SK-N-MC (cell line): ENCODE measurements at regions not wholly inside any gene's neighbourhood (a gene's known extent, or its start where the extent isn't known, plus 50 kb on each side); places are given as distances from the start of the nearest gene placed in this dataset.

Source experiments
- DNase-seq: peaks from one replicate; pipeline ENCODE4 v3.0.0-alpha.2; 2011; ENCODE audit warnings: low read depth, low spot score
- H3K27ac ChIP-seq: fragments of 200-600 bp; sonication (generic); 2 replicates; pipeline ENCODE4 v1.5.1; 2016; ENCODE audit warnings: mixed run types
- H3K36me3 ChIP-seq: fragments of 200-600 bp; sonication (generic); 2 replicates; pipeline ENCODE4 v1.6.1; 2017; ENCODE audit warnings: antibody characterized with exemption, low read length, mixed read lengths; ENCODE audit not compliant: insufficient read depth
- H3K4me3 ChIP-seq: fragments of 200-600 bp; sonication (generic); 2 replicates; pipeline ENCODE4 v1.5.1; 2016
- H3K9ac ChIP-seq: fragments of 200-600 bp; sonication (generic); 2 replicates; pipeline ENCODE4 v1.8.0; 2017; ENCODE audit warnings: mixed run types, mixed read lengths; ENCODE audit not compliant: insufficient read length
- H3K9me3 ChIP-seq: fragments of 200-600 bp; sonication (generic); 2 replicates; pipeline ENCODE4 v1.6.1; 2017; ENCODE audit warnings: low read depth, mild to moderate bottlenecking, antibody characterized with exemption, low read length, moderate library complexity, mixed read lengths
- EZH2 ChIP-seq: fragments of 200-600 bp; sonication (generic); IDR thresholded peaks from one replicate; pipeline ENCODE4 v1.6.1; 2017; ENCODE audit warnings: antibody characterized with exemption
- FOXP2 ChIP-seq: optimal IDR thresholded peaks from 2 replicates; pipeline ENCODE3; 2011; ENCODE audit warnings: mild to moderate bottlenecking, moderate library complexity; ENCODE audit not compliant: insufficient read depth; ENCODE audit errors: extremely low read length, control extremely low read depth
- POLR2AphosphoS5 ChIP-seq: IDR thresholded peaks from 2 replicates; pipeline ENCODE4 v1.6.1; 2012; ENCODE audit warnings: mild to moderate bottlenecking, low read depth, low read length, borderline replicate concordance

GRCh38 chr6:119720160-119720559, 370.6 kb upstream of the MAN1A1 start:
- Histone ChIP-seq H3K36me3 (no peaks in the 10 kb centered on the region), H3K9me3 (no peaks in the 10 kb centered on the region), H3K4me3 (no peak overlapping the region), H3K9ac (no peak overlapping the region), H3K27ac (peak overlapping the region; percentile 92)
- no peak for DNase-seq
- TF ChIP-seq POLR2AphosphoS5 = no peak
- no peak for TF ChIP-seq FOXP2

- Histone ChIP-seq H3K27ac (no peak overlapping the region), H3K36me3 (no peaks in the 10 kb centered on the region), H3K4me3 (peak overlapping the region; percentile 12; the same call in 1 of the 2 replicates), H3K9me3 (no peaks in the 10 kb centered on the region), H3K9ac (no peak overlapping the region)
- TF ChIP-seq POLR2AphosphoS5 = no peak
- TF ChIP-seq FOXP2 = no peak
- no peak for TF ChIP-seq EZH2
- DNase-seq = no peak
Measured at GRCh38 chr6:119717942-119718341, 368.4 kb upstream of the MAN1A1 start.

GRCh38 chr6:119716668-119717270, 367.2 kb upstream of the MAN1A1 start:
- no peak overlapping the region for H3K27ac ChIP-seq
- no peaks in the 10 kb centered on the region for H3K36me3 ChIP-seq
- no peaks in the 10 kb centered on the region for H3K9me3 ChIP-seq

GRCh38 chr6:119713903-119714302, 364.3 kb upstream of the MAN1A1 start:
- H3K27ac ChIP-seq = no peak overlapping the region
- H3K4me3 ChIP-seq = no peak overlapping the region
- H3K9me3 ChIP-seq = no peaks in the 10 kb centered on the region
- TF ChIP-seq FOXP2 = no peak
- TF ChIP-seq POLR2AphosphoS5 = no peak
- no peak for TF ChIP-seq EZH2
- no peak overlapping the region for H3K9ac ChIP-seq
- H3K36me3 ChIP-seq = no peaks in the 10 kb centered on the region
- DNase-seq = no peak

More at GRCh38 chr6:119716668-119717270, 367.2 kb upstream of the MAN1A1 start:
- H3K9ac ChIP-seq = no peak overlapping the region
- TF ChIP-seq EZH2 = no peak
- TF ChIP-seq FOXP2 = no peak
- TF ChIP-seq POLR2AphosphoS5 = no peak
- no peak for DNase-seq
- H3K4me3 ChIP-seq = no peak overlapping the region

GRCh38 chr6:119686644-119687043, 337.1 kb upstream of the MAN1A1 start:
- H3K4me3 ChIP-seq = no peak overlapping the region
- H3K9ac ChIP-seq = no peak overlapping the region
- H3K36me3 ChIP-seq = no peaks in the 10 kb centered on the region
- H3K9me3 ChIP-seq = no peaks in the 10 kb centered on the region
- no peak for DNase-seq
- no peak for TF ChIP-seq POLR2AphosphoS5
- TF ChIP-seq FOXP2 = no peak
- TF ChIP-seq EZH2 = no peak
- no peak overlapping the region for H3K27ac ChIP-seq

- no peak for DNase-seq
- Histone ChIP-seq H3K27ac (no peak overlapping the region), H3K4me3 (no peak overlapping the region), H3K9me3 (no peaks in the 10 kb centered on the region), H3K36me3 (no peaks in the 10 kb centered on the region), H3K9ac (no peak overlapping the region)
- TF ChIP-seq POLR2AphosphoS5 (no peak), FOXP2 (no peak), EZH2 (no peak)
Measured at GRCh38 chr6:119686240-119686639, 336.7 kb upstream of the MAN1A1 start.

GRCh38 chr6:119683671-119684070, 334.1 kb upstream of the MAN1A1 start:
- H3K9me3 ChIP-seq = no peaks in the 10 kb centered on the region
- TF ChIP-seq POLR2AphosphoS5 = no peak
- TF ChIP-seq FOXP2 = no peak
- no peak for TF ChIP-seq EZH2
- H3K27ac ChIP-seq = no peak overlapping the region
- no peak overlapping the region for H3K4me3 ChIP-seq
- no peak for DNase-seq
- H3K36me3 ChIP-seq = no peaks in the 10 kb centered on the region
- no peak overlapping the region for H3K9ac ChIP-seq

- Histone ChIP-seq H3K27ac (no peak overlapping the region), H3K9me3 (no peaks in the 10 kb centered on the region), H3K4me3 (no peak overlapping the region), H3K9ac (no peak overlapping the region), H3K36me3 (no peaks in the 10 kb centered on the region)
- TF ChIP-seq FOXP2 (no peak), POLR2AphosphoS5 (no peak), EZH2 (no peak)
- no peak for DNase-seq
Measured at GRCh38 chr6:119683031-119683430, 333.5 kb upstream of the MAN1A1 start.

- no peak for DNase-seq
- no peak overlapping the region for H3K4me3 ChIP-seq
- TF ChIP-seq FOXP2 (no peak), POLR2AphosphoS5 (no peak)
- H3K9ac ChIP-seq = no peak overlapping the region
- no peak overlapping the region for H3K27ac ChIP-seq
- H3K9me3 ChIP-seq = no peaks in the 10 kb centered on the region
- no peaks in the 10 kb centered on the region for H3K36me3 ChIP-seq
Measured at GRCh38 chr6:119678961-119679360, 329.4 kb upstream of the MAN1A1 start.
